Neural progenitor cell (in vitro differentiated cells): ENCODE measurements at regions not wholly inside any gene's neighbourhood (a gene's known extent, or its start where the extent isn't known, plus 50 kb on each side); places are given as distances from the start of the nearest gene placed in this dataset.
"Not testable (repeated sequence)": the region's sequence is repeated elsewhere in the genome, so short reads cannot be mapped to it uniquely, and the experiment has no call there.

Source experiments
- DNase-seq: peaks from one replicate; pipeline ENCODE4 v3.0.0-alpha.2; 2016; ENCODE audit warnings: low spot score
- H2AFZ ChIP-seq: fragments of 200-600 bp; sonication (generic); replicated peaks from 2 replicates; pipeline ENCODE4 v1.6.1; 2016; ENCODE audit warnings: antibody characterized with exemption
- H3F3A ChIP-seq: fragments of 200-600 bp; sonication (generic); 2 replicates; pipeline ENCODE4 v1.6.1; 2016; ENCODE audit warnings: antibody characterized with exemption, low read depth
- H3K27ac ChIP-seq: fragments of 200-600 bp; sonication (generic); 2 replicates; pipeline ENCODE4 v1.5.1; 2016; ENCODE audit warnings: mild to moderate bottlenecking
- H3K27me3 ChIP-seq: fragments of 200-600 bp; sonication (generic); 2 replicates; pipeline ENCODE4 v1.6.1; 2016; ENCODE audit warnings: mild to moderate bottlenecking, moderate library complexity
- H3K36me3 ChIP-seq: fragments of 200-600 bp; sonication (generic); 2 replicates; pipeline ENCODE4 v1.5.1; 2016
- H3K4me1 ChIP-seq: fragments of 200-600 bp; sonication (generic); 2 replicates; pipeline ENCODE4 v1.6.1; 2016; ENCODE audit warnings: mixed run types
- H3K4me2 ChIP-seq: fragments of 200-600 bp; sonication (generic); 2 replicates; pipeline ENCODE4 v1.6.1; 2016
- H3K4me3 ChIP-seq: fragments of 200-600 bp; sonication (generic); 2 replicates; pipeline ENCODE4 v1.5.1; 2016
- H3K79me2 ChIP-seq: fragments of 200-600 bp; sonication (generic); 2 replicates; pipeline ENCODE4 v1.6.1; 2016; ENCODE audit warnings: low read depth
- H3K9ac ChIP-seq: fragments of 200-600 bp; sonication (generic); 2 replicates; pipeline ENCODE4 v1.6.1; 2016
- H3K9me3 ChIP-seq: fragments of 200-600 bp; sonication (generic); 2 replicates; pipeline ENCODE4 v1.5.1; 2016; ENCODE audit warnings: low read depth
- H4K20me1 ChIP-seq: fragments of 200-600 bp; sonication (generic); 2 replicates; pipeline ENCODE4 v1.6.1; 2016; ENCODE audit warnings: low read depth
- H3K27ac Mint-ChIP-seq: 3 replicates; pipeline ENCODE4 v1.8.0; 2021; ENCODE audit warnings: mixed read lengths
- H3K27me3 Mint-ChIP-seq: 2 replicates; pipeline ENCODE4 v1.8.0; 2022; ENCODE audit warnings: low read depth, mild to moderate bottlenecking, inconsistent platforms, moderate library complexity, mixed read lengths; ENCODE audit not compliant: insufficient read depth
- H3K36me3 Mint-ChIP-seq: 3 replicates; pipeline ENCODE4 v1.8.0; 2021; ENCODE audit warnings: mixed read lengths
- H3K4me1 Mint-ChIP-seq: 3 replicates; pipeline ENCODE4 v1.8.0; 2021; ENCODE audit warnings: mixed read lengths
- H3K4me3 Mint-ChIP-seq: 3 replicates; pipeline ENCODE4 v1.8.0; 2021; ENCODE audit warnings: mild to moderate bottlenecking, moderate library complexity, mixed read lengths
- H3K9me3 Mint-ChIP-seq: 3 replicates; pipeline ENCODE4 v1.8.0; 2020; ENCODE audit warnings: mixed read lengths
- CTCF ChIP-seq: fragments of 200-600 bp; sonication (generic); IDR thresholded peaks from 2 replicates; pipeline ENCODE4 v1.5.1; 2017; ENCODE audit warnings: antibody characterized with exemption, mild to moderate bottlenecking
- EZH2 ChIP-seq: fragments of 200-600 bp; sonication (generic); IDR thresholded peaks from 2 replicates; pipeline ENCODE4 v1.6.1; 2017; ENCODE audit warnings: antibody characterized with exemption, mild to moderate bottlenecking, moderate library complexity
- EZH2phosphoT487 ChIP-seq: fragments of 200-600 bp; sonication (generic); IDR thresholded peaks from 2 replicates; pipeline ENCODE4 v1.6.1; 2017; ENCODE audit warnings: antibody characterized with exemption

GRCh38 chr10:23540401-23541030 is 101.6 kb downstream of the OTUD1 start:
- Histone ChIP-seq H2AFZ (peak overlapping the region; percentile 91), H3K4me1 (peaks cover 6% of the 10 kb centered on the region), H3K79me2 (no peaks in the 10 kb centered on the region), H3K4me3 (no peak overlapping the region), H4K20me1 (no peaks in the 10 kb centered on the region), H3K27me3 (no peaks in the 10 kb centered on the region), H3K36me3 (no peaks in the 10 kb centered on the region), H3F3A (no peaks in the 10 kb centered on the region), H3K9ac (no peak overlapping the region), H3K9me3 (no peaks in the 10 kb centered on the region), H3K27ac (no peak overlapping the region), H3K4me2 (no peak overlapping the region)
- peaks cover 4% of the 10 kb centered on the region for H3K4me1 Mint-ChIP-seq
- DNase-seq = no peak
- H3K36me3 Mint-ChIP-seq = no peaks in the 10 kb centered on the region
- H3K9me3 Mint-ChIP-seq = peaks cover 11% of the 10 kb centered on the region
- no peak overlapping the region for H3K4me3 Mint-ChIP-seq
- peak overlapping the region; percentile 40 for H3K27ac Mint-ChIP-seq
- TF ChIP-seq EZH2phosphoT487 = no peak
- TF ChIP-seq EZH2 = no peak
- TF ChIP-seq CTCF = no peak
- peaks cover 3% of the 10 kb centered on the region for H3K27me3 Mint-ChIP-seq

- Histone ChIP-seq H3K9ac (no peak overlapping the region), H4K20me1 (no peaks in the 10 kb centered on the region), H3K4me3 (no peak overlapping the region), H2AFZ (no peak overlapping the region), H3K9me3 (no peaks in the 10 kb centered on the region), H3K4me1 (peaks cover 6% of the 10 kb centered on the region), H3K4me2 (no peak overlapping the region), H3K27me3 (no peaks in the 10 kb centered on the region), H3K79me2 (no peaks in the 10 kb centered on the region), H3K36me3 (no peaks in the 10 kb centered on the region), H3K27ac (no peak overlapping the region), H3F3A (no peaks in the 10 kb centered on the region)
- H3K4me1 Mint-ChIP-seq = peaks cover 6% of the 10 kb centered on the region
- TF ChIP-seq EZH2phosphoT487 (no peak), EZH2 (no peak), CTCF (no peak)
- DNase-seq = no peak
- H3K27me3 Mint-ChIP-seq = peaks cover 6% of the 10 kb centered on the region
- no peak overlapping the region for H3K27ac Mint-ChIP-seq
- peaks cover 29% of the 10 kb centered on the region for H3K9me3 Mint-ChIP-seq
- H3K4me3 Mint-ChIP-seq = no peak overlapping the region
- peaks cover 2% of the 10 kb centered on the region for H3K36me3 Mint-ChIP-seq
Measured at GRCh38 chr10:23543691-23544380, 105.0 kb downstream of the OTUD1 start.

GRCh38 chr10:23545866-23546265 is 107.0 kb downstream of the OTUD1 start:
- DNase-seq, H3K4me1 ChIP-seq, H3K4me3 Mint-ChIP-seq, H3K36me3 ChIP-seq, H4K20me1 ChIP-seq, H2AFZ ChIP-seq, H3K27ac Mint-ChIP-seq, H3K27me3 Mint-ChIP-seq, H3K4me2 ChIP-seq, H3K9ac ChIP-seq, H3K4me1 Mint-ChIP-seq, H3K27ac ChIP-seq, H3K36me3 Mint-ChIP-seq, H3K79me2 ChIP-seq, H3K4me3 ChIP-seq, H3F3A ChIP-seq, H3K9me3 ChIP-seq, H3K27me3 ChIP-seq: not testable (repeated sequence)
- H3K9me3 Mint-ChIP-seq = peaks cover 31% of the 10 kb centered on the region

- H3K4me1 Mint-ChIP-seq = no peaks in the 10 kb centered on the region
- Histone ChIP-seq H3K9me3 (no peaks in the 10 kb centered on the region), H3K36me3 (no peaks in the 10 kb centered on the region), H3K27me3 (no peaks in the 10 kb centered on the region), H4K20me1 (no peaks in the 10 kb centered on the region), H3K4me1 (no peaks in the 10 kb centered on the region), H3K79me2 (no peaks in the 10 kb centered on the region), H2AFZ (no peak overlapping the region), H3K9ac (no peak overlapping the region), H3F3A (no peaks in the 10 kb centered on the region), H3K4me3 (no peak overlapping the region), H3K4me2 (no peak overlapping the region), H3K27ac (no peak overlapping the region)
- TF ChIP-seq EZH2phosphoT487 = no peak
- TF ChIP-seq EZH2 = no peak
- TF ChIP-seq CTCF = no peak
- no peaks in the 10 kb centered on the region for H3K36me3 Mint-ChIP-seq
- H3K9me3 Mint-ChIP-seq = peaks cover 6% of the 10 kb centered on the region
- no peaks in the 10 kb centered on the region for H3K27me3 Mint-ChIP-seq
- no peak overlapping the region for H3K4me3 Mint-ChIP-seq
- DNase-seq = no peak
- no peak overlapping the region for H3K27ac Mint-ChIP-seq
Measured at GRCh38 chr10:23556727-23557440, 118.0 kb downstream of the OTUD1 start.
